ENCODE measurements at regions not wholly inside any gene's neighbourhood (a gene's known extent, or its start where the extent isn't known, plus 50 kb on each side); places are given as distances from the start of the nearest gene placed in this dataset.

DNA sequence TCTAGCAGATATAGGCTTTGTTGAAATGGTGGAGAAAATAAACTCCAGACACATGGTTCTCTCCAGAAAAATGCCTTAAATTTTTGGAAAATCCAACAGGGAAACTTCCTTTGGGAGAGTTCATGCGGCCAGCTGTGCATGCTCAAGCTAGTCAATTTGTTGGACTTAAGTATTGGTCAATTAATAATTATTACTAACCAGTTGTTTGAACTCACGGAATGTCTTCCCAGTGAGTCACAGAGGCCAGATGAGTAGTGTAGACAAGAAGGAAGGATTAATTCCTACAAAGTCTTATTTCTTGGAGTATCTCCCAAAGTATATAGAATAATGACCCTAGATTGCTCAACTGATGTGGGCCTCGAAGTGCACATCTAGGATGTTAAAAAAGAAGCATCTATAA is 103.6 kb downstream of the MACIR start:
- Mint-ChIP-seq H3K36me3 (ENCODE audit: insufficient read depth, unreplicated experiment) (no peaks in the 10 kb centered on the region), H3K27me3 (ENCODE audit: insufficient read depth, unreplicated experiment) (no peaks in the 10 kb centered on the region), H3K4me1 (ENCODE audit: insufficient read depth, unreplicated experiment) (peaks cover 8% of the 10 kb centered on the region), H3K4me3 (ENCODE audit: unreplicated experiment) (no peak overlapping the region), H3K27ac (ENCODE audit: low read depth, unreplicated experiment) (no peak overlapping the region), H3K9me3 (ENCODE audit: unreplicated experiment) (no peaks in the 10 kb centered on the region)
- TF ChIP-seq, protein P1, sequence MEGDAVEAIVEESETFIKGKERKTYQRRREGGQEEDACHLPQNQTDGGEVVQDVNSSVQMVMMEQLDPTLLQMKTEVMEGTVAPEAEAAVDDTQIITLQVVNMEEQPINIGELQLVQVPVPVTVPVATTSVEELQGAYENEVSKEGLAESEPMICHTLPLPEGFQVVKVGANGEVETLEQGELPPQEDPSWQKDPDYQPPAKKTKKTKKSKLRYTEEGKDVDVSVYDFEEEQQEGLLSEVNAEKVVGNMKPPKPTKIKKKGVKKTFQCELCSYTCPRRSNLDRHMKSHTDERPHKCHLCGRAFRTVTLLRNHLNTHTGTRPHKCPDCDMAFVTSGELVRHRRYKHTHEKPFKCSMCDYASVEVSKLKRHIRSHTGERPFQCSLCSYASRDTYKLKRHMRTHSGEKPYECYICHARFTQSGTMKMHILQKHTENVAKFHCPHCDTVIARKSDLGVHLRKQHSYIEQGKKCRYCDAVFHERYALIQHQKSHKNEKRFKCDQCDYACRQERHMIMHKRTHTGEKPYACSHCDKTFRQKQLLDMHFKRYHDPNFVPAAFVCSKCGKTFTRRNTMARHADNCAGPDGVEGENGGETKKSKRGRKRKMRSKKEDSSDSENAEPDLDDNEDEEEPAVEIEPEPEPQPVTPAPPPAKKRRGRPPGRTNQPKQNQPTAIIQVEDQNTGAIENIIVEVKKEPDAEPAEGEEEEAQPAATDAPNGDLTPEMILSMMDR (IDR thresholded peaks at IDR 0.05; ENCODE audit: unreplicated experiment): no peak
- no TSS peak for BruUV-seq (replicated peaks)
- DNase-seq (ENCODE audit: unreplicated experiment): no peak
- CTCF ChIA-PET: no interaction called here
- intact Hi-C loops (cut with micrococcal nuclease): no loop called here
- POLR2A ChIA-PET: no interaction called here

DNA sequence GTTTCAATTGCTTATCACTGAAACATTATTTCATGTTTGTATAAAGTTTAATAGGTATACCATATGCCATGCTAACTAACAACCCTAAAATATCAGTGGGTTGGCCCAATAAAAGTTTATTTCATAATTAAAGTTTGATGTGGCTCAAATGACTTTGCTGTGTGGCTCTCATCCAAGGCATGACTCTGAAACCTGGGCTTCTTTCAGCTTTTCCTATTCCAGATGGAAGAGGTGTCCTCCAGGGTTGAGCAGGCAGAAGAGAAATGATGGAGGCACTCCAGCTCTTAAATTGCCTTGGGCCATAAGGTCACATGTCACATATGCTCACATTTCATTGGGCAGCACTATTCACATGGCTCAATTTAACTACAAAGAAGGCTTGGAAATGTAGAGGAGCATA is 101.9 kb downstream of the MACIR start:
- no peaks in the 10 kb centered on the region for H3K9me3 Mint-ChIP-seq (ENCODE audit: unreplicated experiment)
- H3K4me3 Mint-ChIP-seq (ENCODE audit: unreplicated experiment): no peak overlapping the region
- peaks cover 8% of the 10 kb centered on the region for H3K4me1 Mint-ChIP-seq (ENCODE audit: insufficient read depth, unreplicated experiment)
- BruUV-seq (replicated peaks): no TSS peak
- intact Hi-C loops (cut with micrococcal nuclease): no loop called here
- H3K27me3 Mint-ChIP-seq (ENCODE audit: insufficient read depth, unreplicated experiment): no peaks in the 10 kb centered on the region
- CTCF ChIA-PET: no interaction called here
- POLR2A ChIA-PET: no interaction called here
- DNase-seq (ENCODE audit: unreplicated experiment): no peak
- H3K36me3 Mint-ChIP-seq (ENCODE audit: insufficient read depth, unreplicated experiment): no peaks in the 10 kb centered on the region
- TF ChIP-seq, protein P1 (IDR thresholded peaks at IDR 0.05; ENCODE audit: unreplicated experiment): no peak
- no peak overlapping the region for H3K27ac Mint-ChIP-seq (ENCODE audit: low read depth, unreplicated experiment)

DNA sequence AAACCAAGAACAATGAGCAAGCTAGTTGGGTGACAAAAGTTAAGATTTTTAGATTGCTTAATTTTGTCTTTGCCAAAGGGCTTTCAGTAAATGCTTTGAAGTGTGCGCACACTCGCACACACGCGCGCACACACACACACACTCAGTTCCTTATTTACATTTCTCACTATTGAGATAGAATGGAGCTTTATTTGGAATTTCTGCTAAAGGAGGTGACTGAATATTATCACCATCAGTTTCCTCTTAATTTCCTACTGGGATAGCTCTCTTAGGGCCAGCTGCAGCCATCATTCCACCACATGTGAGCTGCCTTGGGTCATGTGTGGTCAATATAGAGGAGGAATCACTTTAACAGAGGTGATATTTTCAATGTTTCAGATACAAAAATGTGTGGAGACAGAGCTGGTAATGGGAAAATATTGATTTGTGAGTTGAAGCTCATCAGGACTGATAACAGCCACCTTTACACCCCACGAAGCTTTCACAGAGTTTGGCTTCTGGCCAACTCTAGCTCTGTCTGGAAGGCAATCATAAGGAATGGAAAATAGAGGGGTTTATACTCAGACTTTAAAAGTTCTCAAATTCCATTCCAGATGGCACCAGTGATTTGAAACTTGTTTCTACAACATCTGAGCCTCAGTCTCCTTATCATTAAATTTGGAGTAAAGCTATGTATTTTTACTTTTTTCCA is 99.9 kb downstream of the MACIR start:
- H3K36me3 Mint-ChIP-seq (ENCODE audit: insufficient read depth, unreplicated experiment): no peaks in the 10 kb centered on the region
- POLR2A ChIA-PET: no interaction called here

DNA sequence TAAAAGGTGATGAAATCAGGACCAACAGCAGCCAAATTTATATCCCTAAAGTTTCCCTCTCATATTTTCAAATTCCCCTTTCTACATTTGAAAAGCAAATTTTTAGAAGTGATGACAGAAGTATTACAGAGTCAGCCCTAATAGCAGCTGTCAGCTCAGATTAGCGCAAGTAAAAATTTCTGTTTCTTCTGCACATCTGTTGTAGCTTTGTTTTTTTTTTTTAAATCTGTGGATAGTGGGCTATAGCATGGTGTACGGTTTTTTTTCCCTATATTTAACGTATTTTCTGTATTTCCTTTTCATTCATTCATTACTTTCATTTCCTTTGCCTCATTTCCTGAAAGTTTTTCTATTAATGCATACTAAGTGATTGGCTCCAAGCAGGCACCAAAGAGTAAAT is 99.1 kb downstream of the MACIR start:
- TF ChIP-seq, protein P1 (IDR thresholded peaks at IDR 0.05; ENCODE audit: unreplicated experiment): no peak
- Mint-ChIP-seq H3K36me3 (ENCODE audit: insufficient read depth, unreplicated experiment) (no peaks in the 10 kb centered on the region), H3K27me3 (ENCODE audit: insufficient read depth, unreplicated experiment) (peaks cover under 1% of the 10 kb centered on the region), H3K4me1 (ENCODE audit: insufficient read depth, unreplicated experiment) (no peaks in the 10 kb centered on the region), H3K27ac (ENCODE audit: low read depth, unreplicated experiment) (no peak overlapping the region), H3K4me3 (ENCODE audit: unreplicated experiment) (no peak overlapping the region), H3K9me3 (ENCODE audit: unreplicated experiment) (no peaks in the 10 kb centered on the region)
- BruUV-seq (replicated peaks): no TSS peak
- ChIA-PET CTCF (interaction anchor here (0.6 to 0.9 kb wide), 2 partner anchors 115 to 228 kb away, joined by 3 to 4 read pairs; no protein-coding TSS in a partner anchor), POLR2A (interaction anchor here (0.6 kb wide), 1 partner anchor 1143 kb away, joined by 3 read pairs; no protein-coding TSS in a partner anchor)
- no peak for DNase-seq (ENCODE audit: unreplicated experiment)
- intact Hi-C loops (cut with micrococcal nuclease): no loop called here

More for the DNA sequence above, 99.9 kb downstream of the MACIR start:
- no peak overlapping the region for H3K27ac Mint-ChIP-seq (ENCODE audit: low read depth, unreplicated experiment)
- no peak overlapping the region for H3K4me3 Mint-ChIP-seq (ENCODE audit: unreplicated experiment)
- CTCF ChIA-PET: interaction anchor here (0.9 to 1.0 kb wide), 2 partner anchors 83 to 114 kb away, joined by 4 read pairs; no protein-coding TSS in a partner anchor
- H3K4me1 Mint-ChIP-seq (ENCODE audit: insufficient read depth, unreplicated experiment): no peaks in the 10 kb centered on the region
- H3K27me3 Mint-ChIP-seq (ENCODE audit: insufficient read depth, unreplicated experiment): no peaks in the 10 kb centered on the region
- TF ChIP-seq, protein P1 (IDR thresholded peaks at IDR 0.05; ENCODE audit: unreplicated experiment): no peak
- BruUV-seq (replicated peaks): no TSS peak
- H3K9me3 Mint-ChIP-seq (ENCODE audit: unreplicated experiment): no peaks in the 10 kb centered on the region
- DNase-seq (ENCODE audit: unreplicated experiment): no peak
- intact Hi-C loops (cut with micrococcal nuclease): no loop called here
